ENCODE measurements at regions not wholly inside any gene's neighbourhood (a gene's known extent, or its start where the extent isn't known, plus 50 kb on each side); places are given as distances from the start of the nearest gene placed in this dataset.

- TF ChIP-seq, protein P1, sequence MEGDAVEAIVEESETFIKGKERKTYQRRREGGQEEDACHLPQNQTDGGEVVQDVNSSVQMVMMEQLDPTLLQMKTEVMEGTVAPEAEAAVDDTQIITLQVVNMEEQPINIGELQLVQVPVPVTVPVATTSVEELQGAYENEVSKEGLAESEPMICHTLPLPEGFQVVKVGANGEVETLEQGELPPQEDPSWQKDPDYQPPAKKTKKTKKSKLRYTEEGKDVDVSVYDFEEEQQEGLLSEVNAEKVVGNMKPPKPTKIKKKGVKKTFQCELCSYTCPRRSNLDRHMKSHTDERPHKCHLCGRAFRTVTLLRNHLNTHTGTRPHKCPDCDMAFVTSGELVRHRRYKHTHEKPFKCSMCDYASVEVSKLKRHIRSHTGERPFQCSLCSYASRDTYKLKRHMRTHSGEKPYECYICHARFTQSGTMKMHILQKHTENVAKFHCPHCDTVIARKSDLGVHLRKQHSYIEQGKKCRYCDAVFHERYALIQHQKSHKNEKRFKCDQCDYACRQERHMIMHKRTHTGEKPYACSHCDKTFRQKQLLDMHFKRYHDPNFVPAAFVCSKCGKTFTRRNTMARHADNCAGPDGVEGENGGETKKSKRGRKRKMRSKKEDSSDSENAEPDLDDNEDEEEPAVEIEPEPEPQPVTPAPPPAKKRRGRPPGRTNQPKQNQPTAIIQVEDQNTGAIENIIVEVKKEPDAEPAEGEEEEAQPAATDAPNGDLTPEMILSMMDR (IDR thresholded peaks at IDR 0.05; ENCODE audit: extremely low read depth, missing control alignments) = no peak
- DNase-seq (ENCODE audit: low spot score) = no peak
Observed at GRCh38 chr20:63095718-63096654, 89.2 kb upstream of the BHLHE23 start.

GRCh38 chr20:63094767-63095499 lies 88.2 kb upstream of the BHLHE23 start:
- no peak for DNase-seq (ENCODE audit: low spot score)
- TF ChIP-seq, protein P1 (IDR thresholded peaks at IDR 0.05; ENCODE audit: extremely low read depth, missing control alignments) = no peak

- TF ChIP-seq, protein P1 (IDR thresholded peaks at IDR 0.05; ENCODE audit: extremely low read depth, missing control alignments) = no peak
- no peak for DNase-seq (ENCODE audit: low spot score)
Observed at GRCh38 chr20:63093966-63094766, 87.4 kb upstream of the BHLHE23 start.

DNA sequence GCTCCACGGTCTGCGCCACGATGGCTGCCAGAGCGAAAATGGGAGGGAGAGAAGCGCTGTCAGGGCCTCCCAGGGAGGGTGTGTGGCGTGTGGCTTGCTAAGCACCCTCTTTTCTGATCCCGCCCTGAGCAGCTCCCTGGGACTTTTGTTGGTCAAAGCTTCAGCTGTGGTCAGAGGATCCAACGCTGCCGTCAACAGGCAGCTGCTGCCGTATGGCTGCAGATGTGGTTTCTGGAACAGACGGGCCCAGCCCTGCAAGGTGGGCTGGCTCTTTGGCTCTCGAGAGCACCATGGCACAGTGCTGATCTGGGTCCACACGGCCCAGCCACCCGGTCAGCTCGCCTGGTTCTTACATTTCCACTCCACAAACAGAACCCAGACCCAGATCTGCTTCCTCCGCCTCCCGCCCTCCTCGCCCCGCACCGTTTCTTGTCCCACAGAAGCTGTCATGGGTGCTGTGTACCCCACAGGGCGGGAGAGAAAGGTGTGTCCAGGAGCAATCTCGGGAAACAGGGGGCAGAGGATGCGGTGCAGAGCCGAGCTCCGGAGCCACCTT lies 86.0 kb upstream of the BHLHE23 start:
- TF ChIP-seq, protein P1 (IDR thresholded peaks at IDR 0.05; ENCODE audit: extremely low read depth, missing control alignments) = no peak
- DNase-seq (ENCODE audit: low spot score) = no peak

GRCh38 chr20:63091901-63092659 lies 85.3 kb upstream of the BHLHE23 start:
- no peak for DNase-seq (ENCODE audit: low spot score)
- TF ChIP-seq, protein P1 (IDR thresholded peaks at IDR 0.05; ENCODE audit: extremely low read depth, missing control alignments) = no peak

- TF ChIP-seq, protein P1 (IDR thresholded peaks at IDR 0.05; ENCODE audit: extremely low read depth, missing control alignments) = no peak
- DNase-seq (ENCODE audit: low spot score) = no peak
Observed at GRCh38 chr20:63090682-63091571, 84.2 kb upstream of the BHLHE23 start.
